ENCODE measurements at regions not wholly inside any gene's neighbourhood (a gene's known extent, or its start where the extent isn't known, plus 50 kb on each side); places are given as distances from the start of the nearest gene placed in this dataset.
"Not testable (repeated sequence)": the region's sequence is repeated elsewhere in the genome, so short reads cannot be mapped to it uniquely, and the experiment has no call there.

DNA sequence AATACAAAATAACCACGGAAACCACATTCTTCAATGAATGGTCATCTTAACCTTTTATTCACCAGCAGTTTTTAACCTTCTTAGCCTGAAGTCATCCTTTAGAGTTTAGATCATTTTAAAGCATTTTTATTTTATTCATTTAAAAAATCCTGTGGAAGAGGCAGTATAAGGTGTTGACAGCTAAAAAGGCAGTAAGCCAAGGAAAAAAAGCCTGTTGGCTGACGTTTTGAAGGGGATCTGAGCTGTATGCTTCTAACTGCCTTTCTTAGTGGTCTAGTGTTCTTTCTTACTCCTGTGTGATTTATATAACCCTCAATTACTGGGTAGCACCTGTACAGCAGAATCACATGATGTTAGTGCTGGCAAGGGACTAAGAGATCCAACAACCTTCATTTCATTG lies 438.3 kb upstream of the SEL1L start:
- DNase-seq: no peak

DNA sequence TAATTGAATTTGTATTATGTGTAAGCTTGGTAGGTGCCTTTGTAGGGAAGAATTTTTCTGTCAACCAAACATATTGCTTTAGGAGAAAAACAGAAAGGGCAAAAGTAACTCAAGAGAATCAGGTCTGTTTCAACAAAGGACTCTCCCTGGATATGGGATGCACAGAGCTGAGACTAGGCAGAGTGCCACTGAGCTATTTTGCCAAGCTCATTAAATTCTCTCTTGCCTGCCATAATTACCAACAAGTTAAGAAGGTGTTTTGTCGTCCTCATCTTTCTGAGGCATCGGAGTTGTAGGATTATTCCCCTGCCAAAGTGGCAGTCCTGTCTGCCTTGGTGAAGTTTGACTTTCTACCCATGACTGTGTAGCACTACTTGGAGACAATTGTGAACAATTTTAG lies 438.9 kb upstream of the SEL1L start:
- no peak for DNase-seq

DNA sequence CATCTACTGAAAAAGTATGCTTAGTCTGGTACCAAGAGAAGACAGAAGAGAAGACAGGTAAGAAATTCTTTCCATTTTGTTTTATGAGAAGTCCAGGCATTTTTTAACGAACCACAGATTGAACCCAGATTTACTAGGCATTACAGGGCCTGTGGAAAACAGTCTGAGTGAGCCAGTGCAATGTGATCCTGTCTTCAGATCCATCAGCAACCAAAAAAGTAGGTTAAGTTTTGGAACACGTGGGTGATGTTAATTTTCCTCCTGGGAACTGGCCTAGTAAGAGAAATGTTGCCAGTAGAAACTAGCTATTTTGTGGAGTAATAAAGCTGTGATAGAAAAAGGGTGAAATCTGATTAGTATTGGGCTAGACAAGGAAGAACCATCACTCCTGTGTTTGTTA lies 440.9 kb upstream of the SEL1L start:
- no peak for DNase-seq

DNA sequence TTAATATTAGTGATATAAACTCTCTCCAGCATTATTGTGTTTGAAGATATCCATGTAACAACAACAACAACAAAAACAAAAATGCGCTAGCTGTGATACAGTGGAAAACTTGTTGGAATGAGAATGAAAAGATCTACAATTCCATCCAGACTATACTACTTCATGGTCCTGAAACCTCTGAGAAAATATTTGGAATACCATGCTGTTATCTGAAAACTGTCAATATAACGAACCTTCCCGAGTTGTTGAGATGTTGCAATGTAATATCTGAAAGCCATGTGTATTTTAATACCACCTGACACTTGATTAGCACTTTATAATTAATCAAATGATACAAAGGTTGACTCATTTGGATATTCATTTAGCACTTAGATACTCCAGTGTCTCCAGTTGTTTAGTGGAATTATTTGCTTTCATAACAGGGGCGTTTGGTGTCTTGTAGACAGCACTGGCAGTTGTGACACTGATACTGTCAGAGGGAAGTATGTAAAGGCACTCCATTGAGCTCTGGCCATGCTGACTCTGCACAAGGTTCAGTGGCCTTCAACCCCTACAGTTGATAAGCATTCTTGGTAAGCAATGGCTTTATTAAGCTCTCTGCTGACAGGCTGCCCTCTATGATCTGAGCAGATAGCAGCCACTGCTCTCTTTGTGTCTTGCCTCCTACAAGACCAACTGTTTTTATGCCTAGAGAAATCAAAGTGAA lies 447.1 kb upstream of the SEL1L start:
- DNase-seq: no peak

DNA sequence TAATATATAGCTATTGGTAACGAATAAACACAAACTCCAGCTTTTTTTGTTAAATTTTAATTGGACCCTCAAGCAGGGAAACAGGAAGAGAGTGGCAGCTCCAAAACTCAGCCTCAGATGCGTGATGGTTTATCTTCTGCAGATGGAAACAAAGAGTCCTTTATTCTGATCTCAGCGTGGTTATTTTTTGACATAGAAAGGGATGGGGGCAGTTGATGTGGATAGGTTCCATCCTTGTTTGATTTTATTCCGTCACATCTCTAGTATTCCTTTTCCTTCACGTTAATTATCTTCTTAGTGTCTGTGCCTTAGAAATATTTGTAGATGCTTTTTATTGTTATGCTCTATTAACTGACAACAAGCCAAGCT lies 447.6 kb upstream of the SEL1L start:
- DNase-seq: no peak

DNA sequence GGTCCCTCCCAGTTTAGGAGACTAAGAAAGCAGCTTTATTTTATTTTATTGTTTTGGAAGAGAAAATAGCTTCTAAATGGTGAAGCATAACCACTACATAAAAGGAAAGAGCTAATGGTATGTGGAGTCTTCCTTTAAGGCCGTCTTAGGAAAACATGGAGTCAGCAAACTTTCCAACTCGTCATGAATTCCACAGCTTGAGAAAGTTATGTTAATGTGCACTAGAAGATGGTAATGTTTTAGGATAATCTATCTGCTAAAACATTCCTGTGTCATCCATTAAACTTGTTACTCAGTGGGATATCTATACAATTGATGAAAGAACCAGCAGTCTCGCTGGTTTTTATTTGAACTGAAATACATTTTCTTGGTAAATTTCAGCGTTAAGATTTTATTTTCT lies 448.4 kb upstream of the SEL1L start:
- no peak for DNase-seq

DNA sequence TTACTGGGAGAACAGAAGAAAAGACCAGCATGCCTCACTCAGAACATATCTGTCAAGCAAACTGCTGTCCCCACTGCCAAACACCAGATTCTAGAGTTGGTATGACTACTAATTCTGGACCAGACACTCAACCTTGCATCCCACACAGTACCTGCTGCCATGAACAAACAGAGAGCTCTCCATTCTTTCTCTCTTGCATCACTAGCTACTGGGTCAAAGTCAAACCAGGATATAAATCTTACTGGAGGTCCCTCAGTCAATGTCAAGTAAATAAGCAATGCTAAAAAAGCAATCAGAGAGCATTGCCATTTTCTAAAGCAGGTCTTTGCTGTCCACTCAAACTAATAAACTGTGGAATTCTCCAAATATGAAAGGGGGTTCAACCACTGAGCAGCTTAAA lies 452.4 kb upstream of the SEL1L start:
- no peak for DNase-seq

DNA sequence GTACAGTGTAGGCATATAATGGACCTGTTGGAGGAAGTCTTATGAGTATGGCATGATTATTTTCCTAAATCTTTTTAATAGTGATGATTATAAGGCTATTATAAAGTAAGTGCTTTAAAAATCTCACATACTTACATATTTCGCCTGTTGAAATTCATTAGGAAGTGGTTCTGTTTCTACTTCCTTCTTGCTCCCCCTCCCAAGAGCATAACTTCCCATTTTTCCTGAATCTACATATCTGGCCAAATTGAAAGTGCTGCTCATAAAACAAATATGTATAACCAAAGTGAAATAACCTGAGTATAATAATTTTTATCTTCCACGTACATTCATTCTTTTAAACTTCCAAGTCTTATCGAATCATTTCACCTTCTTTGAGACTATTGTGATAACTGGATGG lies 455.6 kb upstream of the SEL1L start:
- DNase-seq: no peak

DNA sequence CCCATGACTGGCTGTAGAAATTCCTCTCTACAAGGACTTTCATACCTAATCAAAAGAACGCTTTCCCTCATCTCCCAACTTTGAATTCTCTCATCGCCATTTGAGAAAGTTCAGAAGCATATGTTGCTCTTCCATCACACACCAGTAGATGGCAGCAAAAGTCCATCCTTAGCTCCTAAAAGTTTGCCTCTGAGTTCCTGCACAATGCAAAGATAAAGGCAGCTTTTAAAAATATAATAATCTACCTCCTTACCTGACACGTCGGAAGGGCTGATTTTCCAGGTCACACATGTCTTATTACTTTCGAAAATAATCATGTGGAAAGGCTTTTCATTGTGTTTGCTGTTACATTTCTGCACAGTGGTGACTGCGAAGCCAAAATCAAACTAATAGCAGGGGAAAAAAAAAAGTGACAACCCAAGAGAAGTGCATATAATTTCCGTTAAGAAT lies 456.7 kb upstream of the SEL1L start:
- DNase-seq: peak; percentile 37

DNA sequence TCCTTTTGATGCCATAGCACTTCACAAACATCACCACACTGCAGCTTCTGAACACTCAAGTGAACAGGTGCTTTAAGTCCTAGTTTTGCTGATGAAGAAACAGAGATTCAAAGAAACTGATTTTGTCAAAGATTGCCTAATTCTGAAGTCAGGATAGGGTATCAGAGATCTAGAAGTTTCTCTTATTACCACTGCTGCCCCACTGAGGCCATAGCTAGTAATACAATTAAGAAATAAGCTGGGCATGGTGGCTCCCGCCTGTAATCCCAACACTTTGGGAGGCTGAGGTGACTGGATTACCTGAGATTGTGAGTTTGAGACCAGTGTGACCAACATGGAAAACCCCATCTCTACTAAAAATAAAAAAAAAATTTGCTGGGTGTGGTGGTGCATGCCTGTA lies 458.3 kb upstream of the SEL1L start:
- no peak for DNase-seq

DNA sequence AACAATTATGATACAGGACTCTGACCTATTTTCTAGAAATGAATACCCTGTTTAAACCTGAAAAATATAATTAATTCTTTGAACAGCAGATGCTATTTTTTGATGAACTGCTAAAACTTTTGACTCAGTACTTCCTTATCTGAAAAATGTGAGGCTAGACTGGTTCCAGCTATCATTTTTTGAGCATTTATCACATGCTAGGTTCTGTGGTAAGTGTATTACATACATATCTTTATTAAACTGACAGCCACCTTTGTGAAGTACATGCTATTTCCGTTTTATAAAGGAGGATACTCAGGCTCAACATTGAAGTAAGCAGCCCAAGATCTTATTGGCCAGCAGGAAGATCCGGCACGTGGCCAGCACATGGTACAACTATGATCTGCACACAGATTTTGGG lies 459.8 kb upstream of the SEL1L start:
- no peak for DNase-seq

DNA sequence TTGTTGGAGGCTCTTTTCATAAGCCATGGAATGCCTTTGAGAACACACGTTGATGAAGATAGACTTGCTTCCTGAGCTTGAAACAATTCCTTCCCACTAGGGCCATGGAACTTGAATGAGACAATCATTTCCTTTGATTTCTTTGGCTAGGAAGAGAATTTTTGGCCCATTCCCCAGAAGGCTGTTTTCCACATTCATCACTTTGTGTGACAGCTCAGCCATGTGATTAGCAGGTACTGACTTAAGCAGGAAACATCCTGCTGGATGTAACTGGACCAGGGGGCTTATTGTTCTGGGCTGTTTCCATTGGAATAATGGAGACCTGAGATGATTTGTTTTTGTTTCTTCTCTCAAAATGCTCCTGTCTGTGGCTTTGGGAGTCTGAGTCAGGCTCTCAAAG lies 469.8 kb upstream of the SEL1L start:
- peak; percentile 27 for DNase-seq

DNA sequence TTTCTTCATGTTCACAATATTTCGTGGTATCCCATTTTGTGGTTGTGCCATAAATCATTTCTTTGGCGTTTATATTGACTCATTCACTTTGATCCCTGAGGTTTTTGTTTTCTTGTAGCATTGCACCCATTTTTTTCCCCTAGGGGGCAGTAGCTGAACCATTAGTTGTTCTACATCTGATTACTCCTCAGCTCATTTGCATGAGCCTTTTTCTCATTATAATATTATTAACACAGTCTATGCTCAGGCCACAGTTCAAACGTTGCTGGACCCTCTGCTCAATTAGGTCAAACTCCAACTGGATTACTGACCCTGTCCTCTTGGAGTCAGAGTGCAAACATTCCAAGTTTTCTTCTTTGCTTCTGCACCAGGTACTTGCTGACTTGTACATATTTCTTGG lies 475.4 kb upstream of the SEL1L start:
- DNase-seq: no peak

DNA sequence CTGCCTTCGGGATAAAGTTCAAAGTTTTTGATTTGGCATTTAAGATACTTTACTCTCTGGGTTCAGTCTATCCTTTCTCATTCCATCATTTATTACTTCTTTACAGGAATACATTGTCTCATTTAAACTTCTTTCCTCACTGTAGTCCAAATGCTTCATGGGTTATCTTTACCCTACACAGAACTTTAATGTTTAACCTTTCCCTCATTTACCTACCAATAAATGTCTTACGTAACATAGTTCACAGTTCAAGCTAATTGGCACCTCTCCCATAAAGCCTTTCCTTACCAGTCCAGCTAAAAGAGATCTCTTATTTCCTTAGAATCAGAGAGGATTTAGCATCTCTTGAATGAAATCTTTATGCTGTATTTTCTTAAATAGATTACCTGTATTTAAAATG lies 476.3 kb upstream of the SEL1L start:
- no peak for DNase-seq

DNA sequence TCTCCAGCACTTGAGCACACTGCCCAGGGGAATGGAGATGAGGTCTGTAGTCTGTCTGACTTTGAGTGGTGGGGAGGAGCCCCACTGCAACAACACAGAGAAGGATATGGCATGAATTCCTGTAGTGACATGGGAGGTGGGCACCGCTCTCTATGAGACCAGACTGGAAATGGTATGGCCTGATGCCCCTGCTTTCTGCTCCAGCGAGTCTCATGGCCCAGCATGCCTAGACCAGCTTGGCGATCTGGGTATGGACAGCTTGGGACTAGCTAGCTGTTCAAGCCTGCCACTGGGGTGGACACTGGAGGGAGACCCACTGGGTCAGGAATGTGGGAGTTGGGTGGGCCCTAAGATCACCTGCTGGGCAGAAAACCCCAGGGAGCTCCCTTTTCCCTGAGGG lies 477.8 kb upstream of the SEL1L start:
- no peak for DNase-seq

DNA sequence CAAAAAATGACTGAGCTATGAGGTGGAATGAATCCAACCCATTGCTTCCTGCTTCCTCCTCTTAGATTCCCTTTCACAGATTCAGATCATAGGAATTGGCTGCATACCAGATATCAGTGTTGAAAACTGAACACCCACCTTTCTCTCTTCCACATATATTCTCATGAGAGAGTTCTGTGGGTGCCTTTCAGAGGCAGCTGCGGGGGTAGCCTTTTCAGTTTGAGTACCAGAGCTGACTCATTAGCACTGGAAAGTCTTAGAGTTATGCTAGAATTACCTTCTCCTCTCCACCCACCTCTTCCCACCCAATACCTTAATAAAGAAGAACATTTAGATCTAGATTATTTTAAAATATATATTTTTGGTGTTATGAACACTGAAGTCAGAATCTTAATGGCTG lies 495.4 kb upstream of the SEL1L start:
- no peak for DNase-seq

DNA sequence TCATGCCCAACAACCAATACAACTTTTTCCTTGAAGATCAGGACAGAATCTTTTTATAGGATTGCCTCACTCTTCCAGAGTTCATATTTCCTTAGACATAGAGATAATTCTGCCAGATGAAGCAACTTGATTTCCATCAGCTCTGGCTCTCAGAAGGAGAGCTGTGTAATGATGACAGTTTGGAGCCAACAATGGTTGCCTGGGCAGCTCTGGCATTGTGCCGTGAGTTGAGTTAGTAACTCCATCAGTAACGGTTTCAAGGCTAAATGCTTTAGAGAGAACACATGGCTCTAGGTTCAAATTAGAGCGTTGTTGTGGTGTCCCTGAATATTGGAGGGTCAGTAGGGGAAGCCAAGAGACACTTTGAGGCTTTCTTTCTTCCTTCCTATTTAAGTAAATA lies 501.7 kb upstream of the SEL1L start:
- DNase-seq: no peak

DNA sequence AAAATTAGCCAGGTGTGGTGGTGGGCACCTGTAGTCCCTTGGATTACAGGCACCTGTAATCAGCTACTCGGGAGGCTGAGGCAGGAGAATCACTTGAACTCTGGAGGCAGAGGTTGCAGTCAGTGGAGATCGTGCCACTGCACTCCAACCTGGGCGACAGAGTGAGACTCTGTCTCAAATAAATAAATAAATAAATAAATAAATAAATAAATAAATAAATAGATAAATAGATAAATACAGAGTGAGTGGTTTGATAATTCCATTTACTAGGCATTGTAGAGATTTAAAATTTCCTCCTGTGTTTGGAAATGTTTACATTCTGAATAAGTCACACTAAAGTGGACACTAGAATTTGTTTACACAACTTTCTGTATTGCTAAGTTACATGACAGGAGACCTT lies 504.4 kb upstream of the SEL1L start:
- not testable (repeated sequence) for DNase-seq

DNA sequence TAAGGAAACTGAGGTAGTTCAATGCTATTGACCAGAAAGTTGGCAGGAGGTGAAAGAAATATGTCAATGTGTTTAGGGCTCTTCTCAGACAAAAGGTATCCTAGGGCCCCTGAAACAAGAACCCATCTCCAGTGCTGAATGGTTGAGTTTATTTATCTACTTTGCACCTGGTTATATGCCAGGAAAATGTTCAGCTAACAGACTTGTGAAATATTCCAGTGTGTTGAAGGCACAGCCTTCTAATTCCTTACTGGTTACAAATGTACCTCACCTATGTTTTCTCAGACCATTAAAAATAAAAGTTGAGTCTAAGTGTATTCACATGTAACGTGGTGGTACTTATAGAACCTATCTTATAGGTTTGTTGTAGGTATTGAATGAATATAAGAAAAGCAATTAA lies 511.7 kb upstream of the SEL1L start:
- DNase-seq: no peak

DNA sequence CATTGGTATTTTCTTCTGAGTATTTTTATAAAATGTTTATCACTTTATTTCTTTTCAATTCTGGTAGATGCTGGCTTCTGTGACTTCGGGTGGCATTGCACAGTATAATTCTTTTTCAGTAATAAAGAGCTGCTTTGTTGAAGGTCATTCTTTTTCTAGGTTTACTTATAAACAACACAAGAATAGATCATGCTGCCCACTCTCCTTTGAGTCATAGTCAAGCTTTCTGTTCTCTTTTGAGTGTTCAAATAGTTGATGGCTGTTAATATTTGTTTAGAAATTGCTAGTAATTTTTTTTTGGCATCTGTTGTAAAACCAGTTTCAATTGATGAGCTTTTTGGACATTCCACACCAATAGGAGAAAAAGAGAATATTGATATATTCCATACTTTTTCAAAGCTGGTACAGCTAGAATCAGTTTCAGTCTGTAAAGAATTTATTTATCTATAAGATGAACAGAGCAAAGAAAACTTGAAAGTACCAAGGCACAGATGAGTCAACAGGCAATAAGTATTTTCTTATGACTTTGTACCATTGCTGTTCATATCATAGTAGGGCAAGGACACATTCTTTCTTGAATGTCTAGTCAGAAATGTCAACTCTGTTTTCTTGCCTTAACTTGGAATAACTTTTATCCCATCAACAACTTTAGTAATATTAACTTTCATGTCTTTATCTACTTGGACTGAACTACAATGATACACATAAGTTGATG lies 513.0 kb upstream of the SEL1L start:
- no peak for DNase-seq

DNA sequence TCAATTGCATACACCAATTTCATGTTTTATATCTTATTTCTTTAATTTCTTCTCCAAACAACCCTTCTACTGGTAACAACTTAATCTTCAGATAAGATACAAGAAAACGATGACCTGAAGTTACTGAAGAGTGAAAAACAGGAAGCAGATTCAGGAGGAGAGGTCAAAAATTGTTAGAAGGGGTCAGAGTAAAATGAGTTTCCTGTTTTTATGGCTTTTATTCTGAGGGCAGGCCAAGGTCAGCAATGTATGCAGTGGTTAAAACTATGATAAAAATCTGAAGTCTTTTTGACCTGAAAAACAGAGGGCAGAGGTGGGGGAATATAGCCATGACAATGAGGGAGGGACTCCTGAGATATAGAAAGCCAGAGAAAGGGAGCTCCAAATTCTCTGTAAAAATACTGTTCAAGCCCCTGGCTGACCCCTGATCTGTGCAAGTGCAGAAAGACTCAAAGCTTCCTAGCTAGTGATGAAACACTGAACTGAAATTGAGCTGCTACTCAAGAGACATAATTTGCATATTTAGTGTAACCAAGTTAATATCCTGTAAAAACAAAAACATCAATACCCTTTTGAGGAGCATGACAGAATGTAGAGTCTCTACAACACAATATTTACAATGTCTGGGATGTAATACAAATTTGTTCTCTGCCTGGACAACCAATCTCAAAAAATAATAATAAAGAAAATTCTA lies 514.3 kb upstream of the SEL1L start:
- no peak for DNase-seq

DNA sequence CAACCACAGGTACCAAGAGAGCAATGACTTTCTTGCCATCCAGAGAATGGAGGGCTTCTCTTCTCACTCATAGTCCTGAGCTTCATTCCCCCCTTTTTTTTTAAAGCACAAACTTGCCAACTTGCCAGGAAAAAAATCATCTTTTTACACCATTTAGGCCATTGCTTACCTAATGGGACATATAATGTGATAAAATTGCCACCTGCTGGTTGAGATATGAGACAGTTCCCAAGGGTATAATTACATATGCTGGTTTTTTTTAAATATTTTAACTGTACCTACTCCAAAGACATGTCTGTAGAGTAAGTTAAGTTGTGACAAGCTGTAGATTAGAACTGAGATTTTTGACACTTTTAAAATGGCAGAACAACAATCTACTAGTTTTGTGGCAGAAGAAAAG lies 519.1 kb upstream of the SEL1L start:
- DNase-seq: no peak

DNA sequence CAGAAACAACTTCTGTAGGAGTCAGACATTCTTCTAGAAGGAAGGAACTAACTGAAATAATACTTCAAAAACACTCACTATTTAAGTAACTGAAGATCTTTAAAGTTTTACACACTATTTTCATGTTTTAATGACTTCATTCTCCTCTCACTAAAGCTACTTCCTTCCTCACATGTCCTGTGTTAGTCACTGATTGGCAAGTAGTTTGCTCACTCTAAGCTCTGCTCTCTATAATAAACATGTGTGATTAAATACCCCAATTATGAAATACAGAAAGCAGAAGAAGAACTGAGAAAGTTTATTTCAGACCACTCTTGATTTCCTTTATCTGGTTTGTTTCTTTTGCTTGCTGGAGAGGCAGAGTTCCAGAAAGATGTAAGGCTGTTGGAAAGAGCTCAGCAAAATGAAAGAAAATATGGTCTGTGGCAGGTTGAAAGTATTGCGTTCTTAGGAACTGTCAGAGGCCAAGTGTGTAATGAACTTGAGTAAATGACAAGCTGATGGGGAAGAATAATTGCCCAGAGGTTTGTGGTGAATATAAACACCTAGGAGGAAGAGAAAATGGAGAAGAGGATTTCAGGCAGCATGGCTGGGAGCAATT lies 522.0 kb upstream of the SEL1L start:
- DNase-seq: no peak

DNA sequence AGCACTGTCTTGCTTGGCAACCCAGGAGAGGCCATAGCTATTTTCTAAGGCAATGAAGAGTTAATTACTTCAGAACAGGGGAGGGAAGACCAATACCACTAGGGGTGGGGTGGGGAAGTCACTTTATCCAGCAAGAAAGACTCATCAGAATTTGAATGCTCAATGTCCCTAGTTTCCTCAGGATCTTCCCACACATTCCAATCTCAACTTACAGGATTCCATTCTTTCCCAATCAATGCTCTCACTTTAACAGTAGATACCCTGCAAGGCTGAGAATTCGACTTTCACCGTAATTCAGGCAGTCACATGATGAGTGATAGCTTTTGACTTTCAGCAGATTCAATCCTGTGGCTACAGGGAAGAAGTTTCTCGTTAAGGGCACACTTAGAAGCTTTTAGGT lies 526.6 kb upstream of the SEL1L start:
- no peak for DNase-seq
